ENCODE measurements at regions not wholly inside any gene's neighbourhood (a gene's known extent, or its start where the extent isn't known, plus 50 kb on each side); places are given as distances from the start of the nearest gene placed in this dataset.

- H3K9me3 ChIP-seq (ENCODE audit: control insufficient read depth, insufficient read depth, low read length) = no peaks in the 10 kb centered on the region
- no peak for TF ChIP-seq CTCF (IDR thresholded peaks at IDR 0.05; ENCODE audit: low read depth, low read length)
- ChIA-PET CTCF (no interaction called here), POLR2A (no interaction called here)
- H3K4me3 ChIP-seq (ENCODE audit: low read depth, low read length) = no peak overlapping the region
- no peaks in the 10 kb centered on the region for H3K27me3 ChIP-seq (ENCODE audit: control insufficient read depth, insufficient read depth, low read length)
- no peak for DNase-seq (ENCODE audit: low read depth, low spot score)
- no peak overlapping the region for H3K27ac ChIP-seq (ENCODE audit: low read depth, low read length)
Measured at GRCh38 chr20:54366669-54367344, 108.6 kb upstream of the DOK5 start.

- no peak for DNase-seq (ENCODE audit: low read depth, low spot score)
- Histone ChIP-seq H3K27ac (ENCODE audit: low read depth, low read length) (no peak overlapping the region), H3K9me3 (ENCODE audit: control insufficient read depth, insufficient read depth, low read length) (no peaks in the 10 kb centered on the region), H3K4me3 (ENCODE audit: low read depth, low read length) (no peak overlapping the region), H3K27me3 (ENCODE audit: control insufficient read depth, insufficient read depth, low read length) (no peaks in the 10 kb centered on the region)
- TF ChIP-seq CTCF (IDR thresholded peaks at IDR 0.05; ENCODE audit: low read depth, low read length) = no peak
- CTCF ChIA-PET = interaction anchor here (0.9 kb wide), 1 partner anchor 278 kb away, joined by 3 read pairs; no protein-coding TSS in a partner anchor
- POLR2A ChIA-PET = no interaction called here
Measured at GRCh38 chr20:54368570-54368969, 106.8 kb upstream of the DOK5 start.

GRCh38 chr20:54372313-54372712 lies 103.1 kb upstream of the DOK5 start:
- CTCF ChIA-PET = no interaction called here
- Histone ChIP-seq H3K27ac (ENCODE audit: low read depth, low read length) (no peak overlapping the region), H3K9me3 (ENCODE audit: control insufficient read depth, insufficient read depth, low read length) (no peaks in the 10 kb centered on the region), H3K27me3 (ENCODE audit: control insufficient read depth, insufficient read depth, low read length) (no peaks in the 10 kb centered on the region), H3K4me3 (ENCODE audit: low read depth, low read length) (no peak overlapping the region)
- TF ChIP-seq CTCF (IDR thresholded peaks at IDR 0.05; ENCODE audit: low read depth, low read length) = no peak
- POLR2A ChIA-PET = no interaction called here
- no peak for DNase-seq (ENCODE audit: low read depth, low spot score)

- POLR2A ChIA-PET = no interaction called here
- DNase-seq (ENCODE audit: low read depth, low spot score) = no peak
- no peak overlapping the region for H3K27ac ChIP-seq (ENCODE audit: low read depth, low read length)
- H3K4me3 ChIP-seq (ENCODE audit: low read depth, low read length) = no peak overlapping the region
- CTCF ChIA-PET = no interaction called here
- no peak for TF ChIP-seq CTCF (IDR thresholded peaks at IDR 0.05; ENCODE audit: low read depth, low read length)
- no peaks in the 10 kb centered on the region for H3K27me3 ChIP-seq (ENCODE audit: control insufficient read depth, insufficient read depth, low read length)
- no peaks in the 10 kb centered on the region for H3K9me3 ChIP-seq (ENCODE audit: control insufficient read depth, insufficient read depth, low read length)
Measured at GRCh38 chr20:54377992-54378773, 97.2 kb upstream of the DOK5 start.

- no peak for TF ChIP-seq CTCF (IDR thresholded peaks at IDR 0.05; ENCODE audit: low read depth, low read length)
- DNase-seq (ENCODE audit: low read depth, low spot score) = no peak
- Histone ChIP-seq H3K9me3 (ENCODE audit: control insufficient read depth, insufficient read depth, low read length) (no peaks in the 10 kb centered on the region), H3K4me3 (ENCODE audit: low read depth, low read length) (no peak overlapping the region), H3K27me3 (ENCODE audit: control insufficient read depth, insufficient read depth, low read length) (no peaks in the 10 kb centered on the region), H3K27ac (ENCODE audit: low read depth, low read length) (no peak overlapping the region)
- CTCF ChIA-PET = no interaction called here
- POLR2A ChIA-PET = no interaction called here
Measured at GRCh38 chr20:54379893-54380584, 95.4 kb upstream of the DOK5 start.

Data from AG04450 (cell line).